A673 (cell line): ENCODE measurements at regions not wholly inside any gene's neighbourhood (a gene's known extent, or its start where the extent isn't known, plus 50 kb on each side); places are given as distances from the start of the nearest gene placed in this dataset.

Experiments
- CTCF ChIP-seq: fragments of 300-800, 200-600 bp; sonication (generic); conservative IDR thresholded peaks from 2 replicates; pipeline ENCODE4 v1.5.1; 2017; ENCODE audit warnings: low read depth, mild to moderate bottlenecking, antibody characterized with exemption, low read length, moderate library complexity, mixed read lengths
- EZH2 ChIP-seq: fragments of 200-600 bp; sonication (generic); IDR thresholded peaks from 2 replicates; pipeline ENCODE4 v1.6.1; 2017; ENCODE audit warnings: borderline replicate concordance, low read depth, mild to moderate bottlenecking, mixed read lengths, antibody characterized with exemption, low read length; ENCODE audit not compliant: poor library complexity, severe bottlenecking

- no peak for TF ChIP-seq CTCF
- TF ChIP-seq EZH2: no peak
These were observed 568.6 kb downstream of the ETNK1 start for GRCh38 chr12:23193552-23193951.
